Adrenal gland (tissue), 5 donors: ENCODE measurements at regions not wholly inside any gene's neighbourhood (a gene's known extent, or its start where the extent isn't known, plus 50 kb on each side); places are given as distances from the start of the nearest gene placed in this dataset.

ENCODE experiments used
- CTCF ChIP-seq, 6 experiments: fragments of 450-650 bp in 4 of 6; fragments of 200-600 bp in 2 of 6; sonication (generic) in 1 of 6; IDR thresholded peaks; 1 replicate in 5 of 6; 2 replicates in 1 of 6; pipeline versions ENCODE4 v1.5.1 to v1.8.0; 2016 to 2021; ENCODE audit warnings: antibody characterized with exemption in 6 of 6, mild to moderate bottlenecking in 2 of 6, moderate library complexity in 1 of 6
- POLR2A ChIP-seq, 2 donors: fragments of 450-650 bp; IDR thresholded peaks; one replicate each; pipeline ENCODE4 v1.6.1; 2017; ENCODE audit warnings: antibody characterized with exemption in 2 of 2, mild to moderate bottlenecking in 2 of 2, moderate library complexity in 1 of 2
- donor health status: DM: no; HTN: no; CAD: no.

- no peak for TF ChIP-seq POLR2A (IDR thresholded peaks at IDR 0.05)
- TF ChIP-seq CTCF (IDR thresholded peaks at IDR 0.05): no peak
These were observed 65.6 kb upstream of the SGCD start for GRCh38 chr5:156261275-156261939.
